HG03442 (cell line): ENCODE measurements at regions not wholly inside any gene's neighbourhood (a gene's known extent, or its start where the extent isn't known, plus 50 kb on each side); places are given as distances from the start of the nearest gene placed in this dataset.

Experiments used
- ATAC-seq: cut with Tn5 transposase; IDR thresholded peaks from one replicate; pipeline ENCODE4 v1.9.1; 2021; ENCODE audit warnings: mild to moderate bottlenecking, moderate library complexity; ENCODE audit not compliant: unreplicated experiment

- no peak for ATAC-seq
These were observed 171.1 kb downstream of the CRYBB2 start for GRCh38 chr22:25390297-25391240.

GRCh38 chr22:25392584-25392983 is 171.9 kb upstream of the GRK3 start:
- no peak for ATAC-seq

GRCh38 chr22:25393121-25393805 is 171.2 kb upstream of the GRK3 start:
- ATAC-seq: no peak

- ATAC-seq: no peak
These were observed 169.0 kb upstream of the GRK3 start for GRCh38 chr22:25395468-25395867.

GRCh38 chr22:25395915-25396314 is 168.6 kb upstream of the GRK3 start:
- no peak for ATAC-seq

- ATAC-seq: no peak
These were observed 167.8 kb upstream of the GRK3 start for GRCh38 chr22:25396615-25397200.

GRCh38 chr22:25397616-25398015 is 166.9 kb upstream of the GRK3 start:
- ATAC-seq: no peak

- ATAC-seq: peak; percentile 65
These were observed 165.8 kb upstream of the GRK3 start for GRCh38 chr22:25398591-25399062.

GRCh38 chr22:25399649-25400151 is 164.8 kb upstream of the GRK3 start:
- ATAC-seq: no peak

GRCh38 chr22:25402160-25402500 is 162.3 kb upstream of the GRK3 start:
- ATAC-seq: no peak

GRCh38 chr22:25402501-25403283 is 161.8 kb upstream of the GRK3 start:
- no peak for ATAC-seq

GRCh38 chr22:25403284-25403810 is 161.1 kb upstream of the GRK3 start:
- ATAC-seq: no peak

GRCh38 chr22:25403811-25404471 is 160.5 kb upstream of the GRK3 start:
- no peak for ATAC-seq

GRCh38 chr22:25404556-25404927 is 159.9 kb upstream of the GRK3 start:
- ATAC-seq: no peak

GRCh38 chr22:25404928-25405816 is 159.3 kb upstream of the GRK3 start:
- peak; percentile 52 for ATAC-seq

- no peak for ATAC-seq
These were observed 158.5 kb upstream of the GRK3 start for GRCh38 chr22:25405841-25406509.

GRCh38 chr22:25406510-25407210 is 157.8 kb upstream of the GRK3 start:
- ATAC-seq: no peak
